CD4-positive, alpha-beta T cell treated with Interleukin-4 for 1 hour (primary cell): ENCODE measurements at regions not wholly inside any gene's neighbourhood (a gene's known extent, or its start where the extent isn't known, plus 50 kb on each side); places are given as distances from the start of the nearest gene placed in this dataset.

ENCODE experiments used
- DNase-seq, 2 donors: peaks; one replicate each; pipeline ENCODE4 v3.0.0-alpha.2; 2020 to 2022

GRCh38 chr13:79267560-79267959, 138.5 kb downstream of the RBM26 start:
- DNase-seq, result no peak

DNA sequence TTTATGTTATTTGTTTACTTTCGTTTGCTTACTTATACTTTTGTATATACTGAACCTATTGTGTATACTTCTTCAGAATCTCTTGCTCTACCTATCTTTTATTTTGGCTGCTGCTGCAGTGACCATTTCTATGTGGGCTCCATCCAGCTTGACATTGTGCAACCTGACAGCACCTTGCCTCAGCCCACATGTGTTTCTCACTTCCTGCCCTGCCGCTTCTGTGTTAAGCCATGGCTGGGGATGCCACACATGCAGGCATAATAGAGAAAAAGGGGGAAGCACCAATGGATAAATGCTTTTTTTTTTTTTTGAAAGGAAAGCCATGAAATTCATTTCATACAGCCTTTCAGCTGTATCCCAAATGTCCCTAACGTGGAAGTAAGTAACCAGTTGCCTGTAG, 147.6 kb downstream of the RBM26 start:
- no peak for DNase-seq

- no peak for DNase-seq
These were observed 159.5 kb downstream of the RBM26 start for GRCh38 chr13:79246578-79246949.

DNA sequence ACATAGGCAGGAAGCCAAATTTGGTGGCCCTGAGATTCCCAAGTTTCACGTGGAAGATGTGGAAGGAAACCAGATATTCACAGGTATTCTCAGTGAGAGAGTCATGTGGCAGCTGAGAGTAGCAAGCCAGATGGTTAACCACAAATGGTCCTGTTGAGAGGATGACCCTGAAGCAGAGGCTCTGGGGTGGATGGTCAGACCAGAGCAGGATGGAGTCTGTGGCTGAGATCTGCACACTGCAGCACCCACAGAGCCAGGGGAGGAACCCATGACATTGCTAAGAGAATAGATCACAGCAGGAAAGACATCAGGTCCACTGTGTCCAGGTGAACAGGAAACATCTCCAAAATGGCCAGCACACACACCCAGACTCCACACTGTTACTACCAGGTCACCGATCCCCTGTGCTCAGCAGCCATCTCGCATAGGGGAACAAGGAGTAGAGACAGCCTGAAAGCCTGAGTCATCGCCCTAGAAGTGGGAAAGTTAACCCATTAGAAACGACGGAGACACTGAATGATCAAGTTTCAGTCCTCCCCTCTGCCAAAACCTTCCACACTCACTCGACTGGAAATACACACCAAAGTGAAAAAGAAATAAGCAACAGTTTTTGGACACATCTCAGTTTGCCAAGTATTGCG, 160.0 kb downstream of the RBM26 start:
- DNase-seq, result no peak

DNA sequence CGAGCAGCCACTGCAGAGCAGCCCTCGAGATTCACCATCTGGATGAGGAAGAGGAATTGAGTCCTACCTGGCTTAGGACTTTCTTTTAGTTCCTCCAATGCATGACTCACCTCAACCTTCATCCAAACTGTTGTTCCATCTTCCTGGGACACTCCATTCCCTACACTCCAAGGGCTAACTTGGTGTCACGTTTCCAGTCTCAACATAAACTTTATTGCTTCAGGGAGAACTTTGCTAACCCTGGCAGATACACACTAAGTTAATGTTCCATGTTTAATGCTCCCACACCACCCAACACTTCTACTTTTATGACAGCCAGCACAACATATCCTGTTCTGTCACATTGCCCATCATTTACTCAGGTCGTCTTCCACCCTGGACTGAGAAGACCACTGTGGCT, 164.4 kb downstream of the RBM26 start:
- no peak for DNase-seq

DNA sequence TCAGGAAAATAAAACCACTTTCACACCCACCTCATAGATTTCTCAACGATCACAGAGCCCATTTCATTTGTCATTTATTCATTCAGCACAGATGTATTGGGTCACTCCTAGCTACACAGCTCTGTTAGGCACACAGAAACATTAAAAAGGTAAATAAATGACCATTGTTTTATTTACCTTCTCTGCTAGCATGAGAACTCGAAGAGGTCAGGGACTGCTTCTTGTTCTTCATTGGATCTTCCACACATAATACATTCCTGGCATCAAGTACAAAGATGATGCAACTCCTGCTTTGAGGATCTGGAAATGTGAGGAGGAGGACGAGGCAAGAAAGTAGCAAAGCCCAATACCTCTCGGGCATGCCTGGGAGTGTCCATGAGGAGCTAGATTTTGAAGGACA, 168.1 kb downstream of the RBM26 start:
- DNase-seq, result no peak

DNA sequence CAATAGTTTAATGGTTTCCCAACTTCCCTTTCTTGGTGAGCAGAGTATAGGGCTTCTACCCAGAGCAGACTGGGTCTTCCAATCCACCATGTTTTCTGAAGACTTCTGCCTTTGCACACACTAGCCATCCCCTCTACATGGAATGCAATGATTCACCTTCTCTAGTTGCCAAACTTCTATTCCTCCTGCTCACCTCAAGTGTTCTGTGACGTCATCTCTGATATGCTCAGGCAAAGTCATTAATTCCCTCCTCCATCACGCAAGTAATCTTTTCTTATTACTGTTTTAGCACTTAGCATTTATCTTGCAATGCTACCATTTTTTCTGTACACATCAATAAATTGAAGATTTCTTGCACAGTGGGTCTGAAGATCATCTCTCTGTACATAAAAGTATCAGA, 174.2 kb downstream of the RBM26 start:
- DNase-seq, result no peak

DNA sequence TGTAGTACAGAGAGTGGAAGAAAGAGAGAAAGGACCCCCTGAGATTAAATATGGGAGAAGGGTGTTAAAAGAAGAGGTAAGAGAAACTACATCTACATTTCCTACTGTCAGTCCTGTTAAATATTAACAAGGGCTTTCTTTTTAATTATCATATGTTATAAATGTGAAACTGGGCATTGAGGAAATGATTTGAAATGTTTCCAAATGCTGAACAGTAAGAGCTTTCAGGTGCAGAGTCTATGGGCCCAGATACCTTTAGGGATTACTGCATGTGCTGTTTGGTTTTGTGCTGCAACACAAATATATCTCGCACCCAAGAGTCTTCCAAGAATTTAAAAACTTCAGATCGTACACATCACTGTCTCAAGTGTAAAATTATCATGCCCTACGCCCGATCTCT, 176.3 kb downstream of the RBM26 start:
- DNase-seq, result no peak

DNA sequence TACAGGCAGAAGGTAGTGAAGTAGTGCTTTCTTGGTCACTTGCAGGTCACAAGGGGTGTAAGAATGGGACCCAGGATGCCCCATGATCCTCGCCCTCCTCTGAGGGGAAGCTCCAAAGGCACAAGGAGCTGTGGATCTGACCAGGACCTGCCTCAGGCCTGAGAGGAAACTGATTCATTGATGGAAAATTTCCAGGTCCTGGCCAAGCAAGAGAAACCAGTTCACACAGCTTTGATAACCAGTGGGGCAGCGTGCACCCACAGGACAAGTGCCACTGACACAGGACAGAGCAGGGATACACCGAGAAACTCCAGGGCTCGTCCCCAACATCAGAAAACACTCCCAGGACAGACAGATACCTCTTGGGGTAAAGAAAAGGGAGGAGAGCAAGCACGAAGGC, 177.1 kb downstream of the RBM26 start:
- no peak for DNase-seq

GRCh38 chr13:79227418-79227817, 178.6 kb downstream of the RBM26 start:
- DNase-seq, result no peak

- no peak for DNase-seq
These were observed 179.1 kb downstream of the RBM26 start for GRCh38 chr13:79226938-79227337.

DNA sequence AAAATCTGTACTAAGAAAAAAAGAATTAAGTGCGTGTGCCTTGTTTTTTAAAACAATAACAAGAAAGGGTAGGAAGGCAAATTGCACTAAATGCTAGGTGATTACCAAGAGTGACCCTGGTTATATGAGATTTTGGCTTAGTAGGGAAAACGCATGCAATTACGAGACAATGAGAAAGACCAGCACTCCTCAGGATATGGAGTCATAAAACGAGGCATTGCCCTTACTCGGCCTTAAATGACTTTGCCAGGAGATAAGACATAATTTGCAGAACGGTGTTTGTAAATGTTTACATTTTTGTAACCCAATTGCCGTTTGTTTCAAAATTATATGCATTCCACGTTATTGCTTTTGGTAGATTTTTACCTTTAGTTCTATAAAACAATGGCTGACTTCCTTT, 179.8 kb downstream of the RBM26 start:
- no peak for DNase-seq

DNA sequence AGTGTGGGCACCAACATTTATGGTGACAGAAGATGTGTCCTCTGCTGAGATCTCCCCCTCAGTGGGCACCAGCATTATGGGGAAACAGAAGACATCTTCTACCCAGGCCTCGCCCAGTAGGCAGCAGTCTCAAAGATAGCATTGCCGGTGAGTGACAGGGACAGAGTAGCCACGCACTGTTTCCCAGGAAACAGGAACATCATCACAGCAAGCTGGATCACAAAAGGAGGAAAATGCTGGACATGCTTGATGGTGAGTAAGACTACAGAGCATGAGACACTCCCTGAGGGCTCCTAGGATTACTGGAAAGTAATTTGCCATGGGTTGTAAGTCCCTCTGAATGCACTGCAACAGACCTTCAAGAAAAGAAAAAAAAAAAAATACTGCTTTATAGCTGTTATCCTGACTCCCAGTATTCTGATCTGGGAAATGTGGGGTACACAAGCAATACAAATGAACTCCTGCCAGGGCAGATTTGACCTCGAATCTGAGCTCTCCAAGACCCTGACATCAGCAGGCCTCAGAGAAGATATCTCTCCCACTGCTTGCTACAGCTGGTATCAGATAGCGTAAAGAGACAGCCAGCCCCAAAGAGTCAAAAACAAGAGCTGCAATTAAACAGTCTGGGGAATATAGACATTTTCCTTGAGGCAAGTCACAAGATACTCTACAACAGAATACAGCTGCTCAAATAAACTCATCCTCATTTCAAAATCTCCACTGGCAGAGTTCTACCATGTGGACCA, 180.4 kb downstream of the RBM26 start:
- no peak for DNase-seq

DNA sequence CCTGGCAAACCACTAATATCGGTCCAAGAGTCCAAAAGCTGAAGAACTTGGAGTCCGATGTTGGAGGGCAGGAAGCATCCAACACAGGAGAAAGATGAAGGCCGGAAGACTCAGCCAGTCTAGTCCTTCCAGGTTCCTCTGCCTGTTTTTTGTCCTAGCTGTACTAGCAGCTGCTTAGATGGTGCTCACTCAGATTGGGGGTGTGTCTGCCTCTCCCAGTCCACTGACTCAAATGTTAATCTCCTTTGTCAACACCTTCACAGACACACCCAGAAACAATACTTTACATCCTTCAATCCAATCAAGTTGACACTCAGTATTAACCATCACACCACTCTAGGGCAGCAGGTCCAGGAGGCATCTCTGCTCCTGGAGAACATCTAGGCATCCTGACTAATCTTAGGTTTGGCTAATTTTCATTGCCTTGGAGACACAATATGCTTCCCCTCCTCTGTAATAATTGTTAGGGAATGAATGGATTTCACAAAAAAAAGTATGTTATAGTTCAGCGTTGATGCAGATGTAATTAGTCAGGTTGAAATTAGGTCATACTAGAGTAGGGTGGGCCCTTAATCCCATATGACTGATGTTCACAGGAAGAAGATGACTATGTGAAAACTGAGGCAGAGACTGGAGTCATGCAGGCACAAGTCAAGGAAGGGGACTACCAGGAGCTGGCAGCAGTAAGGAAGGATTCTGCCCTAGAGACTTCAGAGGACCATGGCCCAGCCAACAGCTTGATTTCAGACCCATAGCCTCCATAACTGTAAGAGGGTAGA, 183.4 kb downstream of the RBM26 start:
- DNase-seq, result no peak

DNA sequence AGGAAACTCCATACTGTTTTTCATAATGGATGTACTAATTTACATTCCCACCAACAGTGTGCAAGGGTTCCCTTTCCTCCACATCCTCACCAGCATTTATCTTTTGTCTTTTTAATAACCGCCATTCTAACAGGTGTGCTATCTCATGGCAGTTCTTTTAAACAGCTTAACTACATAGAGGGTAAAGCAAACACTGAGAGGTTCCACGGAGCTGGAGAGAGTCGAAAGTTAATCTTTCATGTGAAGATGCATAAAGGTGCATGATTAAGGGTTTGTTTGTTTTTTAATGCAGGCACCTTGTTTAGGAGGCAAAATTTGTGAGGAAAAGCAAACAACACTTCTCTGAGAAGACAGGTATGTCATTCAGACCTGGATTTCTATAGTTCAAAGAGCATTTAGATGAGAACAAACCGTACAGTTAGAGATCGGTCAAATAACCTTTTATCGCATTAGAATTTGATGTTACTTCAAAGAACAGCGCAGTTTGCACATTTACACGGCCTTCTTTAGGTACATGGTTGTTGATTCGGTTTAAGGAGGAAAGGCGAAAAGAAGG, 193.9 kb downstream of the RBM26 start:
- no peak for DNase-seq

DNA sequence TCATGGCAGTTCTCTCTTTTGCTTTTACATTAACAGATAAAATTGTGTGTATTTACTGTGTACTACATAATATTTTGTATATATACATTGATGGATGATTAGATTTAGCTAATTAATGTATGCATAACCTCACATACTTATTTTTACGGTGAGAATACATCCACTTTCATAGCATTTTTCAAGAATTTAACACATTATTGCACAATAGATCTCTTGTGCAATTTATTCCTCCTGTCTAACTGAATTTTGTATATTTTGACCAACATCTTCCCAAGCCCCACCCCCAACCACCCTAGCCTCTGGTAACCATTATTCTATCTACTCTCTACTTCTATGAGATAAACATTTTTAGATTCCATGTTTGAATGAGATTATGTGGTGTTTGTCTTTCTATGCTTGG, 194.7 kb downstream of the RBM26 start:
- no peak for DNase-seq

GRCh38 chr13:79197933-79198332, 208.1 kb downstream of the RBM26 start:
- DNase-seq, result no peak

GRCh38 chr13:79196843-79197242, 209.2 kb downstream of the RBM26 start:
- no peak for DNase-seq

DNA sequence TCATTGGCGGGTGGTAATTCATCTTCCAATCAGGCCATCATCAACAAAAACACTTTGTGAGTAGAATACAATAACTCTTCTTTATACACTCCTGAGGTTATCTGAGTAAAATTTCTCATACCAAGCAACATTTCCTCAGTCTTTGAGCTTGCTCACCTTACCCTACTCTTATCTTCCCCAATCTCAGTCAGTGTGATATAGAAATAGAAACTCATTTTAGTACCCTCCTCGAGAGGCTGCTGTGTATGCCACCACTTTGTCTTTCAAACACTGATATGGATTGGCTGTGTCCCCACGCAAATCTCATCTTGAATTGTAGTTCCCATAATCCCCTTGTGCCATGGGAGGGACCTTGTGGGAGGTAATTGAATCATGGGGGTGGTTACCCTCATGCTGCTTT, 209.7 kb downstream of the RBM26 start:
- DNase-seq, result no peak

DNA sequence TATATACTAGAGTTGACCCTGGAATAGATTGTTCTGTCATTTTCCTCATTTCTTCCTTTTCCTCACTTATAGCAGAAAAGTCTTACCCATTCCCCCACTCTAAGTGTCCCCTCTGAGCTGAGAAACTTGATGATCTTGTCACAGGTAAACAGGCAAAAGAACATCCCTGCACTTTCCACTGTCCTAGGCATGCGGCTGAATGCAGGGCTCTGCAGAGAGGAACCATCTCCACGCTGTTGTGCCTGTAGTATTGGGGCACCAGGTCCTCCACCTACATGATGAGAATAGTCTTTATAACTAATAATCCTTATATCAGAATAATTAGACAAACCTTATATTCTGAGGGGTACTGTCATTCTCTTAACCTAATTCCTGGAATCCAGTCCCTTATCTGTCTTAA, 211.3 kb downstream of the RBM26 start:
- no peak for DNase-seq

DNA sequence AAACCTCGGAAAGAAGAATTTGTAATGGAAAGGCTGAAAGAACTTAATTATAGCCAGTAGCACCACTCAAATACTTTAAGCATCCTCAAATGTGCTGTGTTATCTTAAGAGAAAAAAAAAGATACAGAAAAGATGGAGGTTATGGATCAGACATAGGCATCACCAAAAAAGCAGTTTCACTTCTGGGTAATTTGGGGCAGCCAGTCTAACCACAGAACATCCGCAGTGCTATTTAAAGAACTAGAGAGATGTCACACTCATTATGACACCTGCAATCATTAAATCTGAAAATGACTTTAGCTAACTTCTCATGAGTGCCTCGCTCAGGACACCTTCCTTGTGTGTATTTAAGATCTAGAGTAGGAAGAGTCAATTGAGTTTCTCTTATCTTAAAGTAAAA, 211.8 kb downstream of the RBM26 start:
- peak; percentile 55 to 72 for DNase-seq

DNA sequence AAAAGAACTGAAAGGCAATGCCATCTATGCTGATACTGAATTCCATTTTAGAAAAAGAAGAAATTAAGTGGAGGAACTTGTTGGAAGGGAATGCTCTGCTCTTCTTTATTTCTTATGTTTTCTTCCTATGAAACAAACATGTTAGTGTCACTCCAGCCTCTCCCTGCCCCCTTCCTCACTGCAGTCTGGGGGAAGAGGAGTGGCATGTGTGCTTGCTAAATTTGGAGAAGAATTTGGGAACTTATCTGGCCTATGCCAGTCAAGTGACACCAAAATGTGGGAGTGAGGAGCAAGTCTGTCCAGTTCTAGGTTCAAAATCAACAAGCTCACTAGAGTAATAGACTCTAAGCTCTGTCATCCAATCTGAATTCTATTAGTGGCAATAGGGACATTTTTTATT, 214.6 kb downstream of the RBM26 start:
- DNase-seq, result no peak

DNA sequence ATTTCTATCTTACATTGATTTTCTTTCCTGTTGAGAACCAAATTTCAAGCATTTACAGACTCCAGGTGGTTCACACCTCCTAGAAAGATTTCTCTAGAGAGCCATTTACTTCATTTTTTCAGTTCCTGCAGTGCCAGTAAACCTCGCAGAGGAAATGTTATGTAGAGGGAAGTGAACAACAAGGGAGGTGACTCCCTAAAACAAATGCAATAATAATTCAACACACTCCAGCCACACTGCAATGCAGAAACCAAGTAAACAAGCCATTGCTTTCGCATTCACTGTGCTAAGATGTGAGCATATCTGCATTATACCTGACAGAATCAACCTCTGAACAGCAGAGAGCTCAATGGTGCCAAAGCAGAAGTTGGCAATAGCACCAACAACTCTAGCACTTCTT, 215.1 kb downstream of the RBM26 start:
- no peak for DNase-seq
